ENCODE measurements at regions not wholly inside any gene's neighbourhood (a gene's known extent, or its start where the extent isn't known, plus 50 kb on each side); places are given as distances from the start of the nearest gene placed in this dataset.

GRCh38 chr1:199671684-199672083 lies 355.8 kb upstream of the NR5A2 start:
- no peak for DNase-seq

GRCh38 chr1:199675937-199676336 lies 351.6 kb upstream of the NR5A2 start:
- DNase-seq, result no peak

- DNase-seq, result no peak
Measured at GRCh38 chr1:199678771-199679170, 348.7 kb upstream of the NR5A2 start.

GRCh38 chr1:199682081-199682480 lies 345.4 kb upstream of the NR5A2 start:
- DNase-seq, result no peak

- peak; percentile 43 for DNase-seq
Measured at GRCh38 chr1:199684686-199685273, 342.7 kb upstream of the NR5A2 start.

GRCh38 chr1:199685369-199685768 lies 342.1 kb upstream of the NR5A2 start:
- no peak for DNase-seq

DNA sequence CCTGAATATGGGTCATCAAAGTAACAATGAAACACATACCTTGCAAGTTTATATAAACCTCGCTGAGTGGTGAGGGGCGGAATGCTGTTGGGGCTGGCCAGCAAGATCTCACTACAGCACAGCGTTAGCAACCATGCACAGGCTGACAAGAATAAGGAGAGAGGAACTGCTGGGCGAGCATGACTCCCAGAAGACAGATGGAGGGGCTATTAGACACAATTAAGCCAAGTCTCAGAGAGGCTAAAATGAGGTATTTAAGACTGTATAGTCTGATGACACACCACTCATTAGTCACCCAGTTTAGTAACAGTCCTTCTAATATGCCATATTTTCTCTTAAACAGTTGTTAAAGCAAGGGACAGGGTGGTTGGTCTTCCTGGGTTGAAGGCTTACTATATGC lies 340.2 kb upstream of the NR5A2 start:
- no peak for DNase-seq

DNA sequence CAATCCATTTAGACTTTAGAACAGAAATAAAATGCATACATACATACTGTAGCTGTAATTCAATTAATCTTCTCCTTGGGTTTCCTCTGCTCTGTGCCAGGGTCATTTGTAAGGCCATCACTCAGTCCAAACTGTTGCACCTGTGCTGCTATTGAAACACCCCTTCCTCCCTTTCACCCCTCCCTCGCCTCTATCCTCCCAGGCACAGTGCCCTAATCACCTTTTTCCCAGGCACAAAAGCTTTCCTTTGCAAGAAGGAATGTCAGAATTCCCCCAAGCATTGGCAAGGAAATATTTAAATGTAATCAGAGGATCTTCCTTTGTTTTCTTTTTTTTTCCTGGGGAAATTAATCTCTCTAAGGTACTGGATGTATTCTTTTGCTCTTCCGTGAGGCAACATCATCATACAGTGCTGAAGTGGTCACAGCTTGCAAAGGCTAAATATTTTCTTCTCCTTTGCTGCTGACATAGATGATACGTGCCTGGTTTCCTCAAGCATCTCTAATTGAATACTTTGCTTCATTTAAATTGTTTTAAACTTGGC lies 339.3 kb upstream of the NR5A2 start:
- DNase-seq, result no peak

DNA sequence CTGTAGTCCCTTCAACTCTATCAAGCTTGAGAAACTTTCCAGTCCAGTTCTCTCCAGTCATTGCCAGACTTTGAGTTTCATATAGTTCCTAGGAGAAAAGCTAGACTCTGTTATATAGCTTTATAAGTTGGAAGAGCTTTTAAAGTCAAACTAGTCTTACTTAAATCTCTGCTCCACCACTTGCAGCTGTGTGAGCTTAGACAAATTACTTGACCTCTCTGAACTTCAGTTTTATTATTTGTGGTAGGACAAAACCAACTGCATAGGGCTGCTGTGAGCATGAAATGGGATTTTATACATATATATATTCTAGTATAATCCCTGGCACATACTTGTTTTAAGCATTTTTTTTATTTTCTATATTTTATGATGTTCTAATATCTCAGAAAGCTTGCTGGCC lies 338.7 kb upstream of the NR5A2 start:
- DNase-seq, result no peak

DNA sequence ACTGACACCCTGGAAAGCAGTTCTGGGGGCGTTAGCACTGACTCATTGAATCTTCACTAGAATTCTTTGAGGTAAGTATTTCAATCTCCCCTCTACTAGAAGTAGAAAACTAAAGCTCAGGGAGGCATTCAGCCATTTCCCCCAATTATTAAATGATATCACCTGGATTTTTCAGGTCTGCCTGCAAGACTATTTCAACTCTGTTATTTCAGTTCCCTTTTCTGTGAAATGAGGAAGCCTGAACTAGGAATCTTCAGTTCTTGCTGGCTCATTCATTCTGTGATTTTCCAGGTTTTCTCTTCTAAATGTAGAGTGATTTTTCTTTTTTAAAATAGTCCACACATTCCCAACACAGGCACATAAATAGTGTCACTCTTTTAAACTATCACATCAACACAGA lies 337.0 kb upstream of the NR5A2 start:
- no peak for DNase-seq

- no peak for DNase-seq
Measured at GRCh38 chr1:199691540-199691939, 336.0 kb upstream of the NR5A2 start.

- DNase-seq, result no peak
Measured at GRCh38 chr1:199693724-199694123, 333.8 kb upstream of the NR5A2 start.

DNA sequence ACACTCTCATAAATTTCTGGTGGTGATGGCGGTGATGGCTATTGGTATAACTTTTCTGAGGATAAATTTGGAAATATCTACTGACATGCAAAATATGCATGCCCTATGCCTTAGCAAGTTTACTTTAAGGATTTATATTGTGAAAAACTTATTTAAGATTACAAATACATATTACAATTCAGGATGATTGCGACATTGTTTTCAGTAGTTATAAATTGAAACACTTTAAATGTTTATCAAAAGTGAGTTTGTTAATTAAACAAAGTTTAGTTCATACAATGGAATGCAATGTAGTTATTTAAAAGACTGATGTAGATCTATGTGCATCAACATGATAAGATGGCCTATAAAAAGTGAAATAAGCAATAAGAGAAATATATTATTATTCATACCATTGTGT lies 331.3 kb upstream of the NR5A2 start:
- no peak for DNase-seq

- no peak for DNase-seq
Measured at GRCh38 chr1:199698222-199698621, 329.3 kb upstream of the NR5A2 start.

GRCh38 chr1:199700551-199700950 lies 327.0 kb upstream of the NR5A2 start:
- DNase-seq, result no peak

DNA sequence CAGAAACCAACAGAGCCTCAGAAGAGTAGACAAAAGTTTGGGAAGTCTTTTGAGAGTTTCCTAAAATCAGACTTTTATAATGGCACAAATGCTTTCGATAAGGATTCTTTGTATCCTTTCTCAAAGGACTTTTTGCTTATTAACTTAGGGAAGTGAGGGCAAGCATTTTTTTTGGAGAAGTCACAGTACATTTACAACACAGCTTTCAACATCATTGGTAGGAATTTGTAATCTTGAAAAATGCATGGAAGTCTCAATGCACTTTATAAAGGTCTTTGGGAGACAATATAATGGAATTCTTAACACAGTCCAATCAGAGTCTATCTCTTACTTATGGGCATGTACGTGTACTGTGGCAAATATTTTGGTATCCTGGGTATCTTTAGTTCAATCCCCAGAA lies 325.8 kb upstream of the NR5A2 start:
- DNase-seq, result no peak

- DNase-seq, result no peak
Measured at GRCh38 chr1:199704231-199704630, 323.3 kb upstream of the NR5A2 start.

DNA sequence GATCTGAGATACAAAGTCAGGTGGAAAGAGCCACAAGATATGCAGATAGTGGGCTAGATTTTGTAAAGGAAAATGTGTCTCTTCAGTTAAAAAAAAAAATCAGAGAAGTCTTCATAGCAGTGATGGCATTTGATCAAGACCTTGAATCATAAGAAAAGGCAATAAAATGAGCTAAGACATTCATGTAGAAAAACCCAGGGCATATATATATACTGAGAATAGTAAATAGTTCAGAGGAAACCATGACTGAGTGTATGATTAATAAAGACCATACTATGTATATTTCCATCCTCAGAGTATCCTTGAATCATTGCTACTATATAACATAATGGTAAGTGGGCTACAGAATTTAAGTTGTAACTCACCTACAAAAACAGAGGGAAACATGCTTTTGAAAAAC lies 321.7 kb upstream of the NR5A2 start:
- DNase-seq, result no peak

- DNase-seq, result no peak
Measured at GRCh38 chr1:199706826-199707606, 320.5 kb upstream of the NR5A2 start.

- DNase-seq, result no peak
Measured at GRCh38 chr1:199710974-199711373, 316.5 kb upstream of the NR5A2 start.

DNA sequence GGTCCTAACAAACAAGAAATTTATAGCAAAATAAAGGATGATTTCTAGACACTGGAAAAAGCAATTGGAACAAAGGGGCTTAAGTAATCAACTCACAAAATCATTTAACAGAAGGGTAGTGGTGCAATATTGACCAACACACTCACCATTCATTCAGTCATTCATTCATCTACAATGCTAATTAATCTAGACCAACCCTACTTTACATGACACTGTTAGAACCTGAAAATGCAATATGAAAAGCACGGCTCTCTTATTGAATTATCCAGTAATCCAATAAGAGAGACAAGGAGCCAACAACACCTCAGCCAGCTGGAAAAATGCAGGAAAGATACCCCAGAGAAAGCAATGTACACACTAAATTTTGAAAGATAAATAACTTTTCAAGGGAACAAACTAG lies 310.8 kb upstream of the NR5A2 start:
- no peak for DNase-seq

DNA sequence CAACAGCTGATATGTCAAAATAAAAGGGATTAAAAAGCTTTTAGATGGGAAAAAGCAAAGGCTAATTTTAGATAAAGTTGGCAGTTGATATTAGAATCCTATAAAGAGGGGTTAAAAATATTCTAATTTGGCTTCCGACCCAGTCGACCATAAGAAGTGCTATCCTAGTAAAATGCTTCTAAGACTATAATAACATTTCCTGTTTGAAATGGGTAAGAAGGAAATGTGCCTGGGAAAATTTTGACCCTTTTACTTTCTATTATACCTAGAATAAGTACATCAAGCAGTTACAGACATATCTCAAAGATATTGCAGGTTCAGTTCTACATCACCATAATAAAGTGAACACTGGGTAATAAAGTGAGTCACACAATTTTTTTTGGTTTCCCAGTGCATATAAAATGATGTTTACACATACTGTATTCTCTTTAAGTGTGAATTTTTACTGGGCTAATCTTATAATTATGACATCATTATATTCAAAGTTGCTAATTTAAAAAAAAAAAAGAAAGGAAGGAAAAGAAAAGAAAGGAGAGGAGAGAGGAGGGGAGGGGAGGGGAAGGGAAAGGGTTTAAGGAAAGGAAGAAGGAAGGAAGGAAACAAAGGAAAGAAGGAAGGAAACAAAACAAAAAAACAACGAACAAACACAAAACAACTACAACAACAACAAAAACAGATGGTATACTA lies 308.2 kb upstream of the NR5A2 start:
- no peak for DNase-seq

- DNase-seq, result no peak
Measured at GRCh38 chr1:199720496-199720895, 307.0 kb upstream of the NR5A2 start.

DNA sequence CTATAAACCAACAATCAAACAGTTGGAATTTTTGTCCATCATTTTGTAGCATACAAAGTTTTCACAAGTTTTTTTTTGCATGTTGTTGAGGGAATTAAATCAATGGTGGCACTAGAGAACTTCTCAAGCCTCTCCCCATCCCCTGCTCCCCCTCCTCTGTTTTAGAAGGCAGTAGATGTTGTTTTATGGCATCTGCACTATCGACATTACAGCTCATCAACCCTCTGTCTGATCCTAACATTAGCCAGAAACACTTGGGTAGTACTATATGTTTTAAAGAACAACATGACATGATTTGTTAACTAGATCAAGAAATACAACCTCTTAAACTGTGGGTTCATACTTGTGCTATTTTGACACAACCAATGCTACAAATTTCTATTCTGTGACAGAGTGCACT lies 306.5 kb upstream of the NR5A2 start:
- DNase-seq, result no peak

Measured in activated CD4-positive, alpha-beta T cell treated with anti-CD3 and anti-CD28 coated beads, Interleukin-2, amount 50 U/mL, for 16 hours (primary cell).